Lung (tissue), 11 donors: ENCODE measurements at regions not wholly inside any gene's neighbourhood (a gene's known extent, or its start where the extent isn't known, plus 50 kb on each side); places are given as distances from the start of the nearest gene placed in this dataset.

Experiments used
- ATAC-seq: fragments of 200-7000 bp; cut with Tn5 transposase; one replicate; pipeline ENCODE4 v1.9.1; 2020; ENCODE audit warnings: moderate number of reproducible peaks; ENCODE audit not compliant: insufficient read depth, low FRiP score
- DNase-seq, 3 donors: peaks; one replicate each; pipeline ENCODE4 v3.0.0-alpha.2; 2013 to 2017
- H3K27ac ChIP-seq, 2 donors: one replicate each; pipeline ENCODE4 v1.5.1; 2013; ENCODE audit warnings: mild to moderate bottlenecking in 2 of 2, moderate library complexity in 2 of 2, control low read depth in 1 of 2, inconsistent platforms in 1 of 2, low read depth in 1 of 2, low read length in 1 of 2
- H3K27me3 ChIP-seq, 3 donors: one replicate each; pipeline ENCODE4 v1.5.1; 2013; ENCODE audit warnings: low read length in 2 of 3; ENCODE audit not compliant: control insufficient read depth in 3 of 3, insufficient read depth in 3 of 3
- H3K36me3 ChIP-seq, 4 donors: one replicate each; pipeline ENCODE4 v1.5.1; 2013; ENCODE audit warnings: low read length in 4 of 4, mild to moderate bottlenecking in 1 of 4, moderate library complexity in 1 of 4; ENCODE audit not compliant: control insufficient read depth in 4 of 4, insufficient read depth in 4 of 4
- H3K4me1 ChIP-seq, 5 donors: one replicate each; pipeline ENCODE4 v1.5.1; 2013; ENCODE audit warnings: low read length in 5 of 5, mild to moderate bottlenecking in 2 of 5, moderate library complexity in 1 of 5; ENCODE audit not compliant: control insufficient read depth in 5 of 5, insufficient read depth in 5 of 5
- H3K4me3 ChIP-seq: one replicate; pipeline ENCODE4 v1.5.1; 2013; ENCODE audit warnings: mild to moderate bottlenecking, control low read depth, moderate library complexity
- H3K9ac ChIP-seq, 2 donors: one replicate each; pipeline ENCODE4 v1.5.1; 2013; ENCODE audit warnings: low read length in 2 of 2, control low read depth in 1 of 2; ENCODE audit not compliant: insufficient read depth in 1 of 2
- H3K9me3 ChIP-seq, 4 donors: one replicate each; pipeline ENCODE4 v1.5.1; 2013; ENCODE audit warnings: low read length in 3 of 4, mild to moderate bottlenecking in 1 of 4, moderate library complexity in 1 of 4; ENCODE audit not compliant: control insufficient read depth in 4 of 4, insufficient read depth in 3 of 4
- CTCF ChIP-seq: IDR thresholded peaks from 2 replicates; pipeline ENCODE4 v1.5.1; 2012; ENCODE audit warnings: mild to moderate bottlenecking; ENCODE audit errors: control extremely low read depth, extremely low read depth
- WGBS, 2 donors: extraction: QIAGEN DNeasy Blood & Tissue Kit; methylation state at CpG; one replicate each; pipeline ENCODE4 v1.1.7; 2013; 5-methylcytosine and 5-hydroxymethylcytosine counted together
- donor health status: control.
- donor health status: control.
- donor health status: Bipolar disorder and iron deficiency.
- donor health status: healthy.
- donor health status: DM: yes; HTN: yes; CAD: no.

GRCh38 chr17:69717819-69718218 lies 303.3 kb downstream of the MAP2K6 start:
- ATAC-seq (no peak), DNase-seq (no peak)
- no peak for TF ChIP-seq CTCF
- no peak overlapping the region for H3K9ac ChIP-seq
- no peaks in the 10 kb centered on the region for H3K9me3 ChIP-seq
- no peak overlapping the region for H3K27ac ChIP-seq
- H3K27me3 ChIP-seq: no peaks in the 10 kb centered on the region
- H3K36me3 ChIP-seq: no peaks in the 10 kb centered on the region
- WGBS, 2 donors: 88 to 91% methylated on average over 4 of the region's 4 CpGs
- H3K4me3 ChIP-seq: no peak overlapping the region
- peaks cover 0 to 25% (median 3%) of the 10 kb centered on the region in 5 donors for H3K4me1 ChIP-seq

DNA sequence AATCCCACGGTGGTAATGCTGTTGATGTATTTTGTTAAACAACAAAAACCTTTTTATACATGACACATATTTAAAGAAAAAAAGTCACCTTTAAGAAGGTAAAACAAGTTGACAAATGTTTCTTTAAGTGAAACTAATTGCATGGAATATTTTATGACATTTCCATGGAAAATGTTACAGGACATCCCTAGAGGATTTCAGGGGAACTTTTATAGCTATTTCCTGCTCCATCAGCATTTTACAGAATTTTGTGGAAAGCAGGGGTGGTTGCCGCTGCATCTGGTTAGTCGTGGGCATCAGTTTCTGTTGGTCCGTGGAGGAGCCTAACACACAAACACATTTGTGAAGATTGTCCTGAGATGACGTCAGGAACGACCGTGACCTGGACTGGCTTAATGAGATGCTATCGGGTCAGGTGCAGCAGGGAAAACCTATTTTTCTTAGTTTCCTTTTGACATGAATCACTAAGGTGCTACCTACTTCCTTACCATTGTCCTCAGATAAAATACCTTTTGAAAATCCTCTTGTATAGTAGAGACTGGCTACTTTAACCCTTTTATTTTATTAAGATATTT lies 305.1 kb downstream of the MAP2K6 start:
- no peaks in the 10 kb centered on the region for H3K27me3 ChIP-seq
- TF ChIP-seq CTCF: no peak
- 85 to 86% methylated on average over 8 of the region's 8 CpGs for WGBS, 2 donors
- H3K27ac ChIP-seq: no peak overlapping the region
- ATAC-seq (no peak), DNase-seq (no peak)
- no peaks in the 10 kb centered on the region for H3K9me3 ChIP-seq
- H3K4me1 ChIP-seq: peaks cover 0 to 14% (median 0%) of the 10 kb centered on the region in 5 donors
- no peaks in the 10 kb centered on the region for H3K36me3 ChIP-seq
- H3K9ac ChIP-seq: no peak overlapping the region
- H3K4me3 ChIP-seq: no peak overlapping the region

GRCh38 chr17:69722518-69722917 lies 308.0 kb downstream of the MAP2K6 start:
- DNase-seq: no peak
- H3K4me3 ChIP-seq: no peak overlapping the region
- no peaks in the 10 kb centered on the region for H3K27me3 ChIP-seq
- H3K4me1 ChIP-seq: no peaks in the 10 kb centered on the region
- no peak overlapping the region for H3K27ac ChIP-seq
- no peak for ATAC-seq
- 81 to 83% methylated on average over 2 of the region's 2 CpGs for WGBS, 2 donors
- H3K9ac ChIP-seq: no peak overlapping the region
- TF ChIP-seq CTCF: no peak
- H3K36me3 ChIP-seq: no peaks in the 10 kb centered on the region
- H3K9me3 ChIP-seq: no peaks in the 10 kb centered on the region

DNA sequence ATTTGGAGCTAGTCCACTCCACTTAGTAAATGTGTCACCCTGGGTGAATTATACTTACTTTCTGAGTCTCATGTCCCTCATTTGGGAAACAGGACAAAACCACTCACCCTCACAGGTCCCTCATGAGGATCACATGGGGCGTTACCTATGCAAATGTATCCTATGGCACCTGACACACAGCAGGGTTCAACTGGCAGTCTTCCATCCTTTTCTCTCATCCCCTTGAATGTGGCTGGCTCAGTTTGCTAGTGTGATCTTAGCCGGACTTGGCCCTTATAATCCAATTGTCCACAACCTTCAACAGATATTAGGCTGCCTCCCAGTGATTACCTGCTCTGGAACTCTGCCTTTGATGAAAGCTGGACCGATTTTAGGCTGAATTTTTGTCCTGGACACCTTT lies 308.8 kb downstream of the MAP2K6 start:
- H3K9me3 ChIP-seq: no peaks in the 10 kb centered on the region
- H3K9ac ChIP-seq: no peak overlapping the region
- H3K27ac ChIP-seq: no peak overlapping the region
- H3K4me3 ChIP-seq: no peak overlapping the region
- ATAC-seq (no peak), DNase-seq (no peak)
- WGBS, 2 donors: 81 to 85% methylated on average over 3 of the region's 3 CpGs
- H3K4me1 ChIP-seq: peaks cover 0 to 1% (median 0%) of the 10 kb centered on the region in 5 donors
- H3K36me3 ChIP-seq: no peaks in the 10 kb centered on the region
- TF ChIP-seq CTCF: no peak
- H3K27me3 ChIP-seq: no peaks in the 10 kb centered on the region
